Caco-2 (cell line): ENCODE measurements at regions not wholly inside any gene's neighbourhood (a gene's known extent, or its start where the extent isn't known, plus 50 kb on each side); places are given as distances from the start of the nearest gene placed in this dataset.

Experiments used
- BruUV-seq: library from RNA; stranded (reverse); fragments of 400-500 nt; replicated peaks from 2 replicates; lab custom pipeline; 2021; lab: Mats Ljungman, UMichigan
- CTCF ChIA-PET: fragments of 300-600 bp; sonication (Branson Sonifier 250); formaldehyde crosslinking; loops from one replicate; lab custom pipeline; 2022; ENCODE audit warnings: antibody characterized with exemption; lab: Charles Lee
- POLR2A ChIA-PET: fragments of 300-600 bp; sonication (Branson Sonifier 250); formaldehyde crosslinking; loops from one replicate; lab custom pipeline; 2022; ENCODE audit warnings: antibody characterized with exemption; lab: Charles Lee
- DNase-seq, 2 experiments: peaks; one replicate each; pipeline versions ENCODE4 v3.0.0 to v3.0.0-alpha.2; 2020 to 2022
- H3K27me3 ChIP-seq: replicated peaks from 2 replicates; pipeline ENCODE4 v1.6.0; 2011; ENCODE audit warnings: low read length; ENCODE audit not compliant: control insufficient read depth, insufficient read depth
- H3K36me3 ChIP-seq: 2 replicates; pipeline ENCODE4 v1.5.1; 2011; ENCODE audit warnings: low read length; ENCODE audit not compliant: control insufficient read depth, insufficient read depth
- H3K4me1 ChIP-seq: fragments of 250-450 bp; sonication (Bioruptor Pico); 2 replicates; pipeline ENCODE4 v1.5.1; 2020; ENCODE audit warnings: mild to moderate bottlenecking
- H3K4me3 ChIP-seq: 2 replicates; pipeline ENCODE4 v1.5.1; 2011; ENCODE audit warnings: low read depth, mild to moderate bottlenecking, control low read depth, low read length
- H3K9me3 ChIP-seq: fragments of 250-450 bp; sonication (Bioruptor Pico); 2 replicates; pipeline ENCODE4 v1.5.1; 2020; ENCODE audit warnings: mild to moderate bottlenecking, moderate library complexity
- H3K27ac Mint-ChIP-seq: one replicate; pipeline ENCODE4 v1.8.0; 2022; ENCODE audit warnings: mixed read lengths; ENCODE audit not compliant: unreplicated experiment
- H3K27me3 Mint-ChIP-seq: one replicate; pipeline ENCODE4 v1.8.0; 2022; ENCODE audit warnings: mixed read lengths; ENCODE audit not compliant: insufficient read depth, unreplicated experiment
- H3K36me3 Mint-ChIP-seq: one replicate; pipeline ENCODE4 v1.8.0; 2022; ENCODE audit warnings: mild to moderate bottlenecking, mixed read lengths; ENCODE audit not compliant: insufficient read depth, unreplicated experiment
- H3K4me1 Mint-ChIP-seq: one replicate; pipeline ENCODE4 v1.8.0; 2022; ENCODE audit warnings: low read depth, mixed read lengths; ENCODE audit not compliant: unreplicated experiment
- H3K4me3 Mint-ChIP-seq: one replicate; pipeline ENCODE4 v1.8.0; 2022; ENCODE audit warnings: mild to moderate bottlenecking, moderate library complexity, mixed read lengths; ENCODE audit not compliant: unreplicated experiment
- H3K9me3 Mint-ChIP-seq: one replicate; pipeline ENCODE4 v1.8.0; 2022; ENCODE audit warnings: mixed read lengths; ENCODE audit not compliant: unreplicated experiment
- CTCF ChIP-seq, 2 experiments: fragments of 200-600 bp in 1 of 2; IDR thresholded peaks; 1 replicate in 1 of 2; 2 replicates in 1 of 2; pipeline versions ENCODE4 v1.5.1 to v1.8.0; 2011 to 2022; ENCODE audit warnings: antibody characterized with exemption in 1 of 2, control low read depth in 1 of 2, inconsistent platforms in 1 of 2, low read depth in 1 of 2, low read length in 1 of 2, mild to moderate bottlenecking in 1 of 2, moderate library complexity in 1 of 2; ENCODE audit not compliant: insufficient read depth in 1 of 2, severe bottlenecking in 1 of 2, unreplicated experiment in 1 of 2
- intact Hi-C: fragments of 100-400 bp; cut with micrococcal nuclease; formaldehyde crosslinking; loops from one replicate; pipeline ENCODE4 v1.10.0; 2022; ENCODE audit not compliant: unreplicated experiment

- peak; percentile 17 to 32 for TF ChIP-seq CTCF (IDR thresholded peaks at IDR 0.05; ENCODE audit: insufficient read depth in 1 of 2, low read depth in 1 of 2, low read length in 1 of 2, severe bottlenecking in 1 of 2, unreplicated experiment in 1 of 2)
- peak in 1 of 2 experiments; percentile 39 for DNase-seq
- BruUV-seq = no TSS peak
- no peaks in the 10 kb centered on the region for H3K36me3 ChIP-seq
- H3K4me3 ChIP-seq = no peak overlapping the region
- intact Hi-C loops = loop anchor here (1.0 to 5.0 kb wide), 5 partner anchors 127 to 747 kb away; no protein-coding TSS in a partner anchor
- Mint-ChIP-seq H3K9me3 (no peaks in the 10 kb centered on the region), H3K27ac (no peak overlapping the region), H3K4me1 (no peaks in the 10 kb centered on the region), H3K36me3 (no peaks in the 10 kb centered on the region), H3K4me3 (no peak overlapping the region), H3K27me3 (peaks cover 6% of the 10 kb centered on the region)
- no peaks in the 10 kb centered on the region for H3K4me1 ChIP-seq
- no peaks in the 10 kb centered on the region; the same call in 1 of the 2 replicates for H3K27me3 ChIP-seq
- H3K9me3 ChIP-seq = no peaks in the 10 kb centered on the region
- CTCF ChIA-PET = no interaction called here
- POLR2A ChIA-PET = no interaction called here
These were observed 355.2 kb downstream of the PBX1 start for GRCh38 chr1:164914208-164914607.

GRCh38 chr1:164912290-164912689 lies 353.3 kb downstream of the PBX1 start:
- no peaks in the 10 kb centered on the region for H3K4me1 Mint-ChIP-seq
- H3K27me3 ChIP-seq = no peaks in the 10 kb centered on the region; the same call in 1 of the 2 replicates
- no peaks in the 10 kb centered on the region for H3K36me3 Mint-ChIP-seq
- peaks cover 3% of the 10 kb centered on the region for H3K27me3 Mint-ChIP-seq
- POLR2A ChIA-PET = no interaction called here
- no TSS peak for BruUV-seq
- H3K9me3 ChIP-seq = 0 out of 2 replicates have a peak, but pooled peaks cover 4% of the 10 kb centered on the region
- H3K4me3 ChIP-seq = no peak overlapping the region
- H3K9me3 Mint-ChIP-seq = no peaks in the 10 kb centered on the region
- no peak for DNase-seq
- CTCF ChIA-PET = no interaction called here
- intact Hi-C loops = loop anchor here (5.0 kb wide), 2 partner anchors 205 to 745 kb away; no protein-coding TSS in a partner anchor
- H3K4me3 Mint-ChIP-seq = no peak overlapping the region
- no peaks in the 10 kb centered on the region for H3K36me3 ChIP-seq
- H3K4me1 ChIP-seq = peaks cover 4% of the 10 kb centered on the region
- no peak overlapping the region for H3K27ac Mint-ChIP-seq
- no peak for TF ChIP-seq CTCF (IDR thresholded peaks at IDR 0.05; ENCODE audit: insufficient read depth in 1 of 2, low read depth in 1 of 2, low read length in 1 of 2, severe bottlenecking in 1 of 2, unreplicated experiment in 1 of 2)

GRCh38 chr1:164910671-164911070 lies 351.7 kb downstream of the PBX1 start:
- no peaks in the 10 kb centered on the region for H3K4me1 Mint-ChIP-seq
- intact Hi-C loops = loop anchor here (5.0 kb wide), 2 partner anchors 203 to 743 kb away; no protein-coding TSS in a partner anchor
- no peak overlapping the region for H3K27ac Mint-ChIP-seq
- Histone ChIP-seq H3K9me3 (0 out of 2 replicates have a peak, but pooled peaks cover 4% of the 10 kb centered on the region), H3K27me3 (no peaks in the 10 kb centered on the region; the same call in 1 of the 2 replicates), H3K4me1 (peaks cover 4% of the 10 kb centered on the region), H3K4me3 (no peak overlapping the region), H3K36me3 (no peaks in the 10 kb centered on the region)
- H3K36me3 Mint-ChIP-seq = no peaks in the 10 kb centered on the region
- no peaks in the 10 kb centered on the region for H3K27me3 Mint-ChIP-seq
- no peak for TF ChIP-seq CTCF (IDR thresholded peaks at IDR 0.05; ENCODE audit: insufficient read depth in 1 of 2, low read depth in 1 of 2, low read length in 1 of 2, severe bottlenecking in 1 of 2, unreplicated experiment in 1 of 2)
- BruUV-seq = no TSS peak
- CTCF ChIA-PET = no interaction called here
- no peak overlapping the region for H3K4me3 Mint-ChIP-seq
- POLR2A ChIA-PET = no interaction called here
- H3K9me3 Mint-ChIP-seq = no peaks in the 10 kb centered on the region
- DNase-seq = no peak
